Kidney (tissue), 13 donors: ENCODE measurements at regions not wholly inside any gene's neighbourhood (a gene's known extent, or its start where the extent isn't known, plus 50 kb on each side); places are given as distances from the start of the nearest gene placed in this dataset.

Experiments used
- DNase-seq, 5 donors: peaks; one replicate each; pipeline ENCODE4 v3.0.0-alpha.2; 2013 to 2020
- FAIRE-seq: peaks from 2 replicates; lab custom pipeline; 2012; peaks lifted over from hg19 to GRCh38; lab: Jason Lieb, UNC
- H3K27ac ChIP-seq, 2 donors: one replicate each; pipeline ENCODE4 v1.7.0; 2013; ENCODE audit warnings: low read depth in 2 of 2, low read length in 2 of 2, inconsistent platforms in 1 of 2
- H3K27me3 ChIP-seq: one replicate; pipeline ENCODE4 v1.7.1; 2013; ENCODE audit warnings: low read length, inconsistent platforms; ENCODE audit not compliant: control insufficient read depth, insufficient read depth
- H3K36me3 ChIP-seq, 3 donors: one replicate each; pipeline versions ENCODE4 v1.7.0 to v1.7.1; 2013; ENCODE audit warnings: low read length in 3 of 3, control low read depth in 1 of 3, inconsistent platforms in 1 of 3; ENCODE audit not compliant: insufficient read depth in 3 of 3, control insufficient read depth in 2 of 3
- H3K4me1 ChIP-seq, 3 donors: one replicate each; pipeline versions ENCODE4 v1.7.0 to v1.7.1; 2013; ENCODE audit warnings: low read length in 3 of 3, inconsistent platforms in 1 of 3, low read depth in 1 of 3; ENCODE audit not compliant: control insufficient read depth in 2 of 3, insufficient read depth in 2 of 3
- H3K4me3 ChIP-seq, 3 donors: one replicate each; pipeline versions ENCODE4 v1.7.0 to v1.8.1; 2013; ENCODE audit warnings: low read length in 3 of 3, control low read depth in 1 of 3, inconsistent platforms in 1 of 3
- H3K9ac ChIP-seq, 3 donors: one replicate each; pipeline versions ENCODE4 v1.7.0 to v1.7.1; 2013; ENCODE audit warnings: low read length in 3 of 3, control low read depth in 1 of 3, inconsistent platforms in 1 of 3
- H3K9me3 ChIP-seq, 3 donors: one replicate each; pipeline versions ENCODE4 v1.7.0 to v1.7.1; 2013; ENCODE audit warnings: low read length in 3 of 3, control low read depth in 1 of 3, inconsistent platforms in 1 of 3; ENCODE audit not compliant: control insufficient read depth in 2 of 3, insufficient read depth in 1 of 3
- intact Hi-C: fragments of 100-400 bp; cut with DNase I; formaldehyde crosslinking; loops from one replicate; pipeline ENCODE4 v1.11.1; 2022
- TF ChIP-seq, protein P1 (sequence below): IDR thresholded peaks from 3 replicates; pipeline ENCODE4 v1.5.1; 2012; ENCODE audit warnings: mild to moderate bottlenecking, moderate library complexity, borderline replicate concordance; ENCODE audit not compliant: insufficient read depth; ENCODE audit errors: extremely low read depth
- donor health status: control.
- donor health status: control.
- donor health status: control.
- donor health status: control.
- donor health status: control.
- donor health status: DM: yes; HTN: yes; CAD: no.
- donor health status: Normal renal cell carcinoma (clear cell type).

DNA sequence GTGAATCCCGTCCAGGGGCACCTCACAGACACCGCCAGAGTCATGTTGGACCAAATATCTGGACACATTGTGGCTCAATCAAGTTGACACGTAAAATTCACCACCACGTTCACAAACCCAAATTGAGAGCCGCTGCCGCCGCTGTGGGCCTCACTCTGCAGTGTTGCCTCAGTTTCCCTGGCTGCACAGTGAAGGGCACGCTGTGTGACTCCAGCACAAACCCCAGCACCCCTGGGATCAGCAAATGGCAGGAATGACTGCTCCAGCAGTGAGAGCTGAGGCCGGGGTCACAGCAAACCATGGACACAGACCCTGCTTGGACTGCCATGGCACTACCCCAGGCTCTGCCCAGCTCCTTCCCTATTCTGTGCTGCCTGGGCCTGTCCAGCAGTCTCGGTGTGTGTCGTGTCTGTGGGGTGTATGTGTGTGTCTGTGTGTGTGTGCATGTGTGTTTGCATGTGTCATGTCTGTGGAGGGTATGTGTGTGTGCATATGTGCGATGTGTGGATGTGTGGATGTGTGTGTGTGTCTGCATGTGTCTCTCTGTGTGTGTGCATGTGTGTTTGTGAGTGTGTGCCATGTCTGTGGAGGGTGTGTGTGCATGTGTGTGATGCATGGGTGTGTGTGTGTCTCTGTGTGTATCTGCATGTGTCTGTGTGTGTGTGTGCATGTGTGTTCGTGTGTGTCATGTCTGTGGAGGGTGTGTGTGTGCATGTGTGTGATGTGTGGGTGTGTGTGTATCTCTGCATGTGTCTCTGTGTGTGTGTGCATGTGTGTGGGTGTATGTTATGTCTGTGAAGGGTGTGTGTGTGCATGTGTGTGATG is 52.2 kb upstream of the ADRA2C start:
- peak overlapping the region; percentile 45 to 91 for H3K27ac ChIP-seq
- H3K4me3 ChIP-seq = peak overlapping the region in 1 of 3 donors; percentile 7
- no peaks in the 10 kb centered on the region for H3K36me3 ChIP-seq
- DNase-seq (peak in 1 of 5 donors; percentile 42), FAIRE-seq (no peak)
- H3K27me3 ChIP-seq = no peaks in the 10 kb centered on the region
- peaks cover 6 to 64% (median 42%) of the 10 kb centered on the region in 3 donors for H3K4me1 ChIP-seq
- intact Hi-C loops = no loop called here
- H3K9me3 ChIP-seq = peaks cover 0 to 6% (median 2%) of the 10 kb centered on the region in 3 donors
- H3K9ac ChIP-seq = no peak overlapping the region
- TF ChIP-seq, protein P1, sequence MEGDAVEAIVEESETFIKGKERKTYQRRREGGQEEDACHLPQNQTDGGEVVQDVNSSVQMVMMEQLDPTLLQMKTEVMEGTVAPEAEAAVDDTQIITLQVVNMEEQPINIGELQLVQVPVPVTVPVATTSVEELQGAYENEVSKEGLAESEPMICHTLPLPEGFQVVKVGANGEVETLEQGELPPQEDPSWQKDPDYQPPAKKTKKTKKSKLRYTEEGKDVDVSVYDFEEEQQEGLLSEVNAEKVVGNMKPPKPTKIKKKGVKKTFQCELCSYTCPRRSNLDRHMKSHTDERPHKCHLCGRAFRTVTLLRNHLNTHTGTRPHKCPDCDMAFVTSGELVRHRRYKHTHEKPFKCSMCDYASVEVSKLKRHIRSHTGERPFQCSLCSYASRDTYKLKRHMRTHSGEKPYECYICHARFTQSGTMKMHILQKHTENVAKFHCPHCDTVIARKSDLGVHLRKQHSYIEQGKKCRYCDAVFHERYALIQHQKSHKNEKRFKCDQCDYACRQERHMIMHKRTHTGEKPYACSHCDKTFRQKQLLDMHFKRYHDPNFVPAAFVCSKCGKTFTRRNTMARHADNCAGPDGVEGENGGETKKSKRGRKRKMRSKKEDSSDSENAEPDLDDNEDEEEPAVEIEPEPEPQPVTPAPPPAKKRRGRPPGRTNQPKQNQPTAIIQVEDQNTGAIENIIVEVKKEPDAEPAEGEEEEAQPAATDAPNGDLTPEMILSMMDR = no peak

DNA sequence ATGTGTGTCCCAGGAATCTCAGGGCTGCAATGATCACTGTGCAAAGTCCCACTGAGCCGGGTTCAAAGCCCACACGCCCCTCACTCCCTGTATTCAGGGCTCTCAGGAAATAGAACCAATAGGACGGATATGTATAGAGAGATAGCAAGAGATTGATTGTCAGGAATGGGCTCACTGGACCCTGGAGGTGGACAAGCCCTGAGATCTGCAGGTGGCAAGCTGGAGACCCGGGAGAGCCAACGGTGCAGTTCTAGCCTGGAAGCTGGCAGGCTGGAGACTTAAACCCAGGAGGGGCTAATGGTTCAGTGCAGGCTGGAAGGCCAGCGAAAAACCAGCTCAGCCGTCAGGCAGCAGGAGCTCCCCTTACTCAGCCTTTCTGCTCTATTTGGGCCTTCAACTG is 52.8 kb upstream of the ADRA2C start:
- FAIRE-seq (no peak), DNase-seq (peak in 1 of 5 donors; percentile 42)
- Histone ChIP-seq H3K27ac (peak overlapping the region; percentile 45 to 91), H3K4me1 (peaks cover 6 to 68% (median 46%) of the 10 kb centered on the region in 3 donors), H3K9ac (no peak overlapping the region), H3K4me3 (no peak overlapping the region), H3K9me3 (peaks cover 0 to 3% (median 2%) of the 10 kb centered on the region in 3 donors), H3K27me3 (no peaks in the 10 kb centered on the region), H3K36me3 (no peaks in the 10 kb centered on the region)
- TF ChIP-seq, protein P1 = no peak
- intact Hi-C loops = no loop called here

DNA sequence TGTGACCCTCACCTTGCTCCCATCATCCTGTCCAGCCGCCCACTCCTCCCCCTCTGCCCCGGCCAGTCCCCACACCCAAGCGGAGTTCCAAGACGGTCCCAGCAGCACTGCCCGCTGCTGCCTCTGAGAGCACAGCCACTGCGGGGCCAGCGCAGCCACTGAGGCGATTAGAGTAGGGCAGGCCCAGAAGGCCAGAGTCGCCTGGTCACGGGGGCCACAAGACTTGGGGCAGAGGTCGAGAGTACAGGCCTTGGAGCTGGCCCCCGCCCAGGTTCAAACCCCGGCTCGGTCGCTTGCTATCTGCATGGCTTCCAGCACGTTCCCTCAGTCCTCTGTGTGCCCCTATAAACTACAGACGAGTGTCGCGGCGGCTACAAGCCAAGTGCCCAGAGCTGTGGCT is 53.2 kb upstream of the ADRA2C start:
- no peaks in the 10 kb centered on the region for H3K36me3 ChIP-seq
- H3K9ac ChIP-seq = no peak overlapping the region
- H3K4me1 ChIP-seq = peaks cover 6 to 68% (median 46%) of the 10 kb centered on the region in 3 donors
- FAIRE-seq (no peak), DNase-seq (peak in 2 of 5 donors; percentile 49 to 64)
- no peak overlapping the region for H3K4me3 ChIP-seq
- intact Hi-C loops = no loop called here
- peaks cover 0 to 2% (median 0%) of the 10 kb centered on the region in 3 donors for H3K9me3 ChIP-seq
- TF ChIP-seq, protein P1 = no peak
- H3K27ac ChIP-seq = peak overlapping the region; percentile 45 to 91
- no peaks in the 10 kb centered on the region for H3K27me3 ChIP-seq
